KG1 (cell line): ENCODE measurements at regions not wholly inside any gene's neighbourhood (a gene's known extent, or its start where the extent isn't known, plus 50 kb on each side); places are given as distances from the start of the nearest gene placed in this dataset.
"Not testable (repeated sequence)": the region's sequence is repeated elsewhere in the genome, so short reads cannot be mapped to it uniquely, and the experiment has no call there.

Experiments
- DNase-seq: peaks from one replicate; lab custom pipeline; 2025; lab: John Stamatoyannopoulos, UW

GRCh38 chr19:20388706-20389225 is 176.8 kb downstream of the ZNF737 start:
- DNase-seq = no peak

GRCh38 chr19:20385061-20385460 is 180.5 kb downstream of the ZNF737 start:
- DNase-seq = no peak

GRCh38 chr19:20371911-20372310 is 193.7 kb downstream of the ZNF737 start:
- no peak for DNase-seq

GRCh38 chr19:20371304-20371703 is 194.3 kb downstream of the ZNF737 start:
- not testable (repeated sequence) for DNase-seq

GRCh38 chr19:20367811-20368294 is 197.7 kb downstream of the ZNF737 start:
- no peak for DNase-seq

- no peak for DNase-seq
Observed at GRCh38 chr19:20365146-20365545, 198.1 kb downstream of the ZNF486 start.

- no peak for DNase-seq
Observed at GRCh38 chr19:20359933-20360720, 193.1 kb downstream of the ZNF486 start.

GRCh38 chr19:20358841-20359465 is 191.9 kb downstream of the ZNF486 start:
- DNase-seq = not testable (repeated sequence)

- no peak for DNase-seq
Observed at GRCh38 chr19:20357921-20358320, 190.9 kb downstream of the ZNF486 start.

- no peak for DNase-seq
Observed at GRCh38 chr19:20351244-20351643, 184.2 kb downstream of the ZNF486 start.

GRCh38 chr19:20349206-20349605 is 182.2 kb downstream of the ZNF486 start:
- no peak for DNase-seq

- DNase-seq = no peak
Observed at GRCh38 chr19:20339444-20339843, 172.4 kb downstream of the ZNF486 start.

GRCh38 chr19:20334760-20335159 is 167.7 kb downstream of the ZNF486 start:
- no peak for DNase-seq

- DNase-seq = no peak
Observed at GRCh38 chr19:20333508-20333907, 166.5 kb downstream of the ZNF486 start.

GRCh38 chr19:20325151-20325550 is 158.1 kb downstream of the ZNF486 start:
- no peak for DNase-seq

- DNase-seq = no peak
Observed at GRCh38 chr19:20321139-20321763, 154.2 kb downstream of the ZNF486 start.

GRCh38 chr19:20320191-20320590 is 153.2 kb downstream of the ZNF486 start:
- no peak for DNase-seq

- DNase-seq = no peak
Observed at GRCh38 chr19:20318616-20319015, 151.6 kb downstream of the ZNF486 start.

GRCh38 chr19:20315543-20315942 is 148.5 kb downstream of the ZNF486 start:
- no peak for DNase-seq

GRCh38 chr19:20313894-20314293 is 146.9 kb downstream of the ZNF486 start:
- DNase-seq = no peak

GRCh38 chr19:20307127-20307526 is 140.1 kb downstream of the ZNF486 start:
- no peak for DNase-seq

GRCh38 chr19:20296314-20296713 is 129.3 kb downstream of the ZNF486 start:
- not testable (repeated sequence) for DNase-seq

GRCh38 chr19:20294181-20294580 is 127.2 kb downstream of the ZNF486 start:
- DNase-seq = no peak
